HCT116 (cell line): ENCODE measurements at regions not wholly inside any gene's neighbourhood (a gene's known extent, or its start where the extent isn't known, plus 50 kb on each side); places are given as distances from the start of the nearest gene placed in this dataset.

ENCODE experiments used
- ATAC-seq: fragments of 200-7000 bp; cut with Tn5 transposase; 2 replicates; pipeline ENCODE4 v1.9.1; 2020; ENCODE audit warnings: mild to moderate bottlenecking, moderate library complexity
- BruUV-seq: library from RNA; stranded (reverse); fragments of 400-500 nt; replicated peaks from 2 replicates; lab custom pipeline; 2021; lab: Mats Ljungman, UMichigan
- CTCF ChIA-PET: fragments of 300-600 bp; sonication (Branson Sonifier 250); formaldehyde crosslinking; loops from one replicate; lab custom pipeline; 2021; ENCODE audit warnings: antibody characterized with exemption; lab: Charles Lee
- POLR2A ChIA-PET: fragments of 300-600, 350-600 bp; sonication (Branson Sonifier 250); formaldehyde crosslinking; loops from one replicate; lab custom pipeline; 2021; ENCODE audit warnings: antibody characterized with exemption; lab: Charles Lee
- RAD21 ChIA-PET, 2 experiments: fragments of 300-600 bp; sonication (Branson Sonifier 250); formaldehyde crosslinking; loops; one replicate each; lab custom pipeline; 2023; ENCODE audit warnings: low total read pairs in 2 of 2; ENCODE audit not compliant: uncharacterized antibody in 2 of 2, unreplicated experiment in 2 of 2, low non-redundant PET in 1 of 2; lab: Charles Lee
- DNase-seq: peaks from one replicate; pipeline ENCODE4 v3.0.0-alpha.2; 2010; ENCODE audit warnings: low read depth, low spot score
- H2AFZ ChIP-seq: fragments of 200-600 bp; shearing (Covaris generic), sonication (generic); 2 replicates; pipeline ENCODE4 v1.6.1; 2017; ENCODE audit warnings: low read depth, mixed run types, mixed read lengths, antibody characterized with exemption, low read length; ENCODE audit not compliant: poor library complexity, severe bottlenecking
- H3K27ac ChIP-seq: 2 replicates; pipeline ENCODE4 v1.5.1; 2012; ENCODE audit warnings: low read depth, low read length
- H3K27me3 ChIP-seq: fragments of 200-600 bp; sonication (generic); 2 replicates; pipeline ENCODE4 v1.6.1; 2016; ENCODE audit warnings: mixed run types, low read length, mixed read lengths; ENCODE audit not compliant: insufficient read depth
- H3K36me3 ChIP-seq, 2 experiments: fragments of 200-500 bp in 1 of 2; fragments of 200-600 bp in 1 of 2; sonication (Bioruptor generic) in 1 of 2; sonication (generic) in 1 of 2; 2 replicates each; pipeline versions ENCODE4 v1.5.1 to v1.6.1; 2014 to 2016; ENCODE audit warnings: low read length in 2 of 2, inconsistent platforms in 1 of 2, mixed read lengths in 1 of 2, mixed run types in 1 of 2; ENCODE audit not compliant: insufficient read depth in 2 of 2, control insufficient read depth in 1 of 2
- H3K4me1 ChIP-seq, 2 experiments: fragments of 200-600 bp in 1 of 2; sonication (generic) in 1 of 2; 2 replicates each; pipeline versions ENCODE4 v1.5.1 to v1.6.1; 2012 to 2017; ENCODE audit warnings: low read length in 2 of 2, inconsistent platforms in 1 of 2, mild to moderate bottlenecking in 1 of 2, mixed read lengths in 1 of 2, mixed run types in 1 of 2, moderate library complexity in 1 of 2; ENCODE audit not compliant: insufficient read depth in 2 of 2, control insufficient read depth in 1 of 2
- H3K4me2 ChIP-seq: fragments of 200-600 bp; sonication (generic); 2 replicates; pipeline ENCODE4 v1.6.1; 2017; ENCODE audit warnings: mixed run types, low read length, mixed read lengths
- H3K4me3 ChIP-seq, 2 experiments: fragments of 200-600 bp in 1 of 2; sonication (generic) in 1 of 2; replicated peaks in 1 of 2; 2 replicates each; pipeline ENCODE4 v1.5.1; 2011 to 2016; ENCODE audit warnings: low read length in 2 of 2, control low read depth in 1 of 2, low read depth in 1 of 2, mild to moderate bottlenecking in 1 of 2, mixed read lengths in 1 of 2, mixed run types in 1 of 2
- H3K79me2 ChIP-seq: fragments of 200-600 bp; sonication (generic); 2 replicates; pipeline ENCODE4 v1.6.1; 2017; ENCODE audit warnings: mild to moderate bottlenecking, mixed run types, low read length, moderate library complexity, mixed read lengths; ENCODE audit not compliant: insufficient read depth
- H3K9ac ChIP-seq: fragments of 200-600 bp; sonication (generic); 2 replicates; pipeline ENCODE4 v1.6.1; 2016; ENCODE audit warnings: low read length, mixed read lengths
- H3K9me2 ChIP-seq: fragments of 200-600 bp; sonication (generic), shearing (Covaris generic); 2 replicates; pipeline ENCODE4 v1.6.1; 2017; ENCODE audit warnings: mixed run types, mild to moderate bottlenecking, moderate library complexity; ENCODE audit not compliant: insufficient read depth
- H3K9me3 ChIP-seq, 2 experiments: fragments of 200-500 bp in 1 of 2; fragments of 200-600 bp in 1 of 2; sonication (Bioruptor generic) in 1 of 2; sonication (generic) in 1 of 2; 2 replicates each; pipeline ENCODE4 v1.6.1; 2014 to 2017; ENCODE audit warnings: low read length in 2 of 2, mixed read lengths in 2 of 2, inconsistent platforms in 1 of 2, low read depth in 1 of 2, mild to moderate bottlenecking in 1 of 2, mixed run types in 1 of 2, moderate library complexity in 1 of 2; ENCODE audit not compliant: control insufficient read depth in 1 of 2, insufficient read depth in 1 of 2
- H4K20me1 ChIP-seq: fragments of 200-600 bp; sonication (generic), shearing (Covaris generic); 2 replicates; pipeline ENCODE4 v1.6.1; 2017; ENCODE audit warnings: mixed run types, mild to moderate bottlenecking, moderate library complexity; ENCODE audit not compliant: insufficient read depth
- CBX3 ChIP-seq: IDR thresholded peaks from 2 replicates; pipeline ENCODE4 v1.6.1; 2012; ENCODE audit warnings: low read depth
- ELF1 ChIP-seq: IDR thresholded peaks from 2 replicates; pipeline ENCODE4 v1.6.1; 2012; ENCODE audit warnings: low read depth, borderline replicate concordance
- EZH2phosphoT487 ChIP-seq: fragments of 200-600 bp; IDR thresholded peaks from 2 replicates; pipeline ENCODE4 v1.6.1; 2018; ENCODE audit warnings: antibody characterized with exemption, borderline replicate concordance
- FOSL1 ChIP-seq: IDR thresholded peaks from 2 replicates; pipeline ENCODE4 v1.6.1; 2012; ENCODE audit warnings: low read depth
- JUND ChIP-seq: IDR thresholded peaks from 2 replicates; pipeline ENCODE4 v1.6.1; 2012
- RAD21 ChIP-seq: IDR thresholded peaks from 2 replicates; pipeline ENCODE4 v1.6.1; 2012; ENCODE audit warnings: low read depth, mild to moderate bottlenecking
- SIN3A ChIP-seq: IDR thresholded peaks from 2 replicates; pipeline ENCODE4 v1.6.1; 2012; ENCODE audit warnings: low read depth
- SRF ChIP-seq: IDR thresholded peaks from 2 replicates; pipeline ENCODE4 v1.6.1; 2012; ENCODE audit warnings: low read depth
- ZFX ChIP-seq: fragments of 450-650 bp; IDR thresholded peaks from 2 replicates; pipeline ENCODE4 v1.6.1; 2017
- intact Hi-C: fragments of 100-400 bp; cut with micrococcal nuclease; formaldehyde crosslinking; loops from 2 replicates; pipeline ENCODE4 v1.10.0; 2022
- TF ChIP-seq, protein P1 (sequence below): IDR thresholded peaks from 2 replicates; pipeline ENCODE4 v1.6.1; 2012; ENCODE audit warnings: low read depth
- TF ChIP-seq, protein P2 (sequence below): IDR thresholded peaks from 2 replicates; pipeline ENCODE4 v1.6.1; 2012

DNA sequence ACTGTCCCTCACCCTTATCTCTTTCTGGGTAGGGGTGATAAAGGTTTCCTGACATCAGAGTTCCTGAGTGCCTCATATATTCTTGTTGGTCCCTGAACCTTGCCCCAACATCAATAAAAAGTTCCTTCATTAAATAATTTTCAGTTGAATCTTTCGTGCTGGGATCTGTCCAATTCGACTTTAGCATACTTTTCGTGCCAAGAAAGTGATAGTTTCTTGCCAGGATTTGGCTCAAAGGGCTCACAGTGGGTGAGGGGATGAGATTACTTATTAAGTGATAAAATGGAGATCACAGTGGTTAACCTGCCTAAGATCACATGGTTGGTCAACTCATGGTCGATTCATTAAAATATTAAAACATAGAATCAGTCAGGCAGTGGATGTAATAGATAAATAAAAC is 93.8 kb upstream of the SLC8A1 start:
- H3K4me1 ChIP-seq: no peaks in the 10 kb centered on the region
- H3K27ac ChIP-seq: no peak overlapping the region
- POLR2A ChIA-PET: no interaction called here
- no peak overlapping the region for H2AFZ ChIP-seq
- no peaks in the 10 kb centered on the region for H4K20me1 ChIP-seq
- ATAC-seq: no peak
- H3K27me3 ChIP-seq: peaks cover 7% of the 10 kb centered on the region; the same call in 1 of the 2 replicates
- no peaks in the 10 kb centered on the region for H3K9me2 ChIP-seq
- no peak overlapping the region for H3K4me3 ChIP-seq
- no peak overlapping the region for H3K9ac ChIP-seq
- TF ChIP-seq FOSL1: no peak
- no peak for TF ChIP-seq SRF
- no peak for TF ChIP-seq SIN3A
- TF ChIP-seq CBX3: no peak
- no peak for TF ChIP-seq JUND
- no peak for TF ChIP-seq RAD21
- TF ChIP-seq ZFX: no peak
- TF ChIP-seq, protein P1, sequence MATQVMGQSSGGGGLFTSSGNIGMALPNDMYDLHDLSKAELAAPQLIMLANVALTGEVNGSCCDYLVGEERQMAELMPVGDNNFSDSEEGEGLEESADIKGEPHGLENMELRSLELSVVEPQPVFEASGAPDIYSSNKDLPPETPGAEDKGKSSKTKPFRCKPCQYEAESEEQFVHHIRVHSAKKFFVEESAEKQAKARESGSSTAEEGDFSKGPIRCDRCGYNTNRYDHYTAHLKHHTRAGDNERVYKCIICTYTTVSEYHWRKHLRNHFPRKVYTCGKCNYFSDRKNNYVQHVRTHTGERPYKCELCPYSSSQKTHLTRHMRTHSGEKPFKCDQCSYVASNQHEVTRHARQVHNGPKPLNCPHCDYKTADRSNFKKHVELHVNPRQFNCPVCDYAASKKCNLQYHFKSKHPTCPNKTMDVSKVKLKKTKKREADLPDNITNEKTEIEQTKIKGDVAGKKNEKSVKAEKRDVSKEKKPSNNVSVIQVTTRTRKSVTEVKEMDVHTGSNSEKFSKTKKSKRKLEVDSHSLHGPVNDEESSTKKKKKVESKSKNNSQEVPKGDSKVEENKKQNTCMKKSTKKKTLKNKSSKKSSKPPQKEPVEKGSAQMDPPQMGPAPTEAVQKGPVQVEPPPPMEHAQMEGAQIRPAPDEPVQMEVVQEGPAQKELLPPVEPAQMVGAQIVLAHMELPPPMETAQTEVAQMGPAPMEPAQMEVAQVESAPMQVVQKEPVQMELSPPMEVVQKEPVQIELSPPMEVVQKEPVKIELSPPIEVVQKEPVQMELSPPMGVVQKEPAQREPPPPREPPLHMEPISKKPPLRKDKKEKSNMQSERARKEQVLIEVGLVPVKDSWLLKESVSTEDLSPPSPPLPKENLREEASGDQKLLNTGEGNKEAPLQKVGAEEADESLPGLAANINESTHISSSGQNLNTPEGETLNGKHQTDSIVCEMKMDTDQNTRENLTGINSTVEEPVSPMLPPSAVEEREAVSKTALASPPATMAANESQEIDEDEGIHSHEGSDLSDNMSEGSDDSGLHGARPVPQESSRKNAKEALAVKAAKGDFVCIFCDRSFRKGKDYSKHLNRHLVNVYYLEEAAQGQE: no peak
- TF ChIP-seq EZH2phosphoT487: no peak
- TF ChIP-seq ELF1: no peak
- TF ChIP-seq, protein P2, sequence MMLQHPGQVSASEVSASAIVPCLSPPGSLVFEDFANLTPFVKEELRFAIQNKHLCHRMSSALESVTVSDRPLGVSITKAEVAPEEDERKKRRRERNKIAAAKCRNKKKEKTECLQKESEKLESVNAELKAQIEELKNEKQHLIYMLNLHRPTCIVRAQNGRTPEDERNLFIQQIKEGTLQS: no peak
- intact Hi-C loops: no loop called here
- no peaks in the 10 kb centered on the region for H3K9me3 ChIP-seq
- no peak for DNase-seq
- H3K4me2 ChIP-seq: no peak overlapping the region
- no peaks in the 10 kb centered on the region for H3K36me3 ChIP-seq
- no peaks in the 10 kb centered on the region for H3K79me2 ChIP-seq
- RAD21 ChIA-PET: no interaction called here
- CTCF ChIA-PET: no interaction called here
- no TSS peak for BruUV-seq
